ENCODE measurements at regions not wholly inside any gene's neighbourhood (a gene's known extent, or its start where the extent isn't known, plus 50 kb on each side); places are given as distances from the start of the nearest gene placed in this dataset.

- no peak for DNase-seq
Measured at GRCh38 chr16:49022351-49022963, 259.2 kb downstream of the CBLN1 start.

DNA sequence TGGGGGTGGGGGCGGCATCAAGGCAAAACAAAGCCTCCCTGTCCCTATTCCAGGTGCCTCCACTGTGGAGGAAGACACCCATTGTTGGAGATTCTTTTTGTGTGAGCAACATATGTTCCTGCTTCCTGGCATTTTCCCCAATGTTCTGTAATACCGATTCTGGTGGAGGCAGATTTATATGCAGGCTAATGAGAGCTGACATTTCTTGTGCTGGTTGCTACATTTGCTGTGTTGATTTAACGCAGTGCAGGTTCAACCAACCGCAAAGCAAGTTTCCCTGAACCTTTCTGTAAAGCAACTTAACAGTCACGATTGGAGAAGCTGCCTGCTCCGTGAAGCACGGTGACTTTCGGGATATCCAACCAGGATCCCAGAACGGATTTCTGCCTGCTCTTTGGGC lies 260.5 kb downstream of the CBLN1 start:
- DNase-seq = no peak

- no peak for DNase-seq
Measured at GRCh38 chr16:49020436-49020835, 261.2 kb downstream of the CBLN1 start.

GRCh38 chr16:49019831-49020230 lies 261.8 kb downstream of the CBLN1 start:
- DNase-seq = no peak

DNA sequence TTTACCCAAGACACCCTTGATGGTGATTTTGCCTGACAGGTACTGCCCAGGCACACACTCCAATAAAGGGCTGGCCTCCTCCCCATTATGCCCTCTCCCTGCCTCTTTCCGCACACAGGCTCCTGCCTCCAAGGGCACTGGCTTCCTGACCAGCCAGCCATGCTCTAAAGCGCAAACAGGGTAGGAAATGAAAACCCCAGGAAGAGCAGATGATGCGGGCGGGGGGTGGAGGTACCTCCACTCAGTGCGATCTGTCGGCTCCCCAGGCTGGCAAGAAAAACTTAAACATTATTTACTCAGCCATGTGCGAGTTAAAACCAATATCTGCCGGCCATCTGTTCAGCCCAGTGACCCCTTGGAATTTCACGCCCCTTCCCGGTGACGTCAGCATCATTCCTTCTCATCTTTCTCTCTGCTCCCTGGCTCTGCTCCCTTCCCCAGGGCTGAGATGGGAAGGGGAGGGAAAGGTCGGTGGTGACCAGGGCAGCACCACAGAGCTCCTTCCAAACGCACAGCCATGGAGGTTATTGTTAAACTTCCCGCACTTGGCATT lies 262.5 kb downstream of the CBLN1 start:
- no peak for DNase-seq

DNA sequence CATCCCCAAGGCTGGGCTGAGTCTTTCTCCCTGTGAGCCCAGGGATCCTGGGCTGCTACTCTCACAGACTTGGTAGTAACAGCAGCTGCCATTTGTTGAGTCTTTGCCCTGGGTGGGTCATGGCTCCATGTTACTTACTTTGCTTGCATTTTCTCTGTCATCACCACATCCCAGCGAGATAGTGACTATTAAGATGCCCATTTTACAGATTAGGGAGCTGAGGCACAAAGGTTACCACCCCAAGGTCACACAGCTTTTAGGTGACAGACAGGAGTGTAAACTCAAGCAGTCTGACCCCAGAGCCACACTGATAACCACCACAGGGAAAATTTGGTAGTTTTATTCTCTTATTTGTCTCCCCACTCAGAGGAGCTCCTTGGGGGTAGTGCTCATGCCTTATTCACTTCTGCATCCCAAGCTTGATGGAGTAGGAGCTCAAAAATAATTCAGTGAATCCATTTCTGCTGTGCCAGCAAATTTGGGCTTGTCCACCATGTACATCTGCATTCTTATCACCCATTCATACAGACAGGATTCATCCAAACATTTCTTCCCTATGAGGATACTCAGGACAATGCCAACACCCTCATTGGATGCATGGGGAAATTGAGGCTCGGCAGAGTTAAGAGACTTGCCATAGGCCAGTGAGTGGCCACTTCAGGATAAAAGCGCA lies 263.2 kb downstream of the CBLN1 start:
- DNase-seq = no peak

DNA sequence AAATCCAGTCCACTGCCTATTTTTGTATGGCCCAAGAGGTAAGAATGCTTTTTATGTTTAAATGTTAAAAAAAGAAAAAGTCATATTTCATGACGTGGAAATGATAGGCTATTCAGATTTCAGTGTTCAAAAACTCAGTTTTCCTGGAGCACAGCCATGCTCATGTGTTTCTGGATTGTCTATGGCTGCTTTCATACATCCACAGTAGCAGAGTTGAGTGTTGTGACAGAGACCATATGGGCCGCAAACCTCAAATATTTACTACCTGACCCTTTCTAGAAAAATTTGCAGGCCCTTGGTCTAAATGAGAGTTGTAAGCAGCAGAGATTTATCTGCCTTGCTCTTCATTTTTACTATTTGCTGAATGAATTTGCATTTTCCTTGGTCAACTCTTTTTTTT lies 264.1 kb downstream of the CBLN1 start:
- no peak for DNase-seq

DNA sequence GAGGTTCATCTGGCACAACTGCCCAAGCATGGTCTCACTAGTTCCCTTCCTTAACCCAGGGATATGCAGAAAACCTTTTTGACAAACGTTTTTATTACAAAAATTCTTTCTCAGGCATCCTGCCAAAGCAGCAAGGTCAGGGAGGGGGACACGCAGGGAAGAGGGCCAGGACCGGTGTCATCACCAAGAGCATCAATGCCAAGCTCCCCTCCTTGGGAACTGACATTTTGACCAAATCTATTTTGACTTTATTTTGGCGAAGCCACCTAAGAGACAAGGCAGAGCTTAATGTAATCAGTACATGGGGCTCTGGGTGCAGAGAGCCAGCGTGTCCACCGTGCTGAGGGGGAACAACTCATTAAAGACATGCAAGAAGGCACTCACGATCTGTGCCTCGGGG lies 265.2 kb downstream of the CBLN1 start:
- DNase-seq = no peak

DNA sequence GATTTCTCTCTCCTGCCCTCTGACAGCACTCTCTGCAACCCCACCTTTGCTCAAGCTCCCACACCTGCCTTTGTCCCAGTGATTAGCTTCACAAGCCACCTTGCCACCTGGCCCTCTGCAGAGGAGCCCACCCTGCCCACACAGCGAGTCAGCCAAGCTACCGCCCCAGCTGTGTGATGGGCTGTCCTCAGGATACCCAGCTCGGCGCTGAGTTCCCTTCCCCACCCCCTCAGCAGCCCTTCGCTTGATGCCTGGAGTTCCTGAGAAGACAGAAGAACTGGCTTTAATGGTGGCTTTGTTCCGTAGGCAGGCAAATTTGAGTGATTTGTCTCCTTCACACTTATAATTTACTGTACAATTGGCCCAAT lies 266.4 kb downstream of the CBLN1 start:
- no peak for DNase-seq

GRCh38 chr16:49014277-49015224 lies 267.1 kb downstream of the CBLN1 start:
- DNase-seq = no peak

DNA sequence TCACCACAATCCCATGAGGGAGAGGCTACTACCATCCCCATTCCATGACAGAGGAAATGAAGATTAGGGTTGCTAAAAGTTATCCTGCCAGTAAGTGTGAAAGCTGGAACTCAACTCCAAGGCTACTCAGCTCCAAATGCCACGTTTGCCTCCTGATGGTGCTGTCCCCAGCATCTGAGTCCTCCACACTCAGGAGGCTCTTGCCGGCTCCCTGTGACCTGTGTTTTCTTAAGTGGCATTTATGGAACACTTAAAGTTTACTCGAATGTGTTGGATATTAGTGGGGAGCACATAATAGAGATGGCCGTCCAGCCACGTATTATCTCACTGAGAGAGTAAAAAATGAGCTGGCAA lies 267.9 kb downstream of the CBLN1 start:
- no peak for DNase-seq

DNA sequence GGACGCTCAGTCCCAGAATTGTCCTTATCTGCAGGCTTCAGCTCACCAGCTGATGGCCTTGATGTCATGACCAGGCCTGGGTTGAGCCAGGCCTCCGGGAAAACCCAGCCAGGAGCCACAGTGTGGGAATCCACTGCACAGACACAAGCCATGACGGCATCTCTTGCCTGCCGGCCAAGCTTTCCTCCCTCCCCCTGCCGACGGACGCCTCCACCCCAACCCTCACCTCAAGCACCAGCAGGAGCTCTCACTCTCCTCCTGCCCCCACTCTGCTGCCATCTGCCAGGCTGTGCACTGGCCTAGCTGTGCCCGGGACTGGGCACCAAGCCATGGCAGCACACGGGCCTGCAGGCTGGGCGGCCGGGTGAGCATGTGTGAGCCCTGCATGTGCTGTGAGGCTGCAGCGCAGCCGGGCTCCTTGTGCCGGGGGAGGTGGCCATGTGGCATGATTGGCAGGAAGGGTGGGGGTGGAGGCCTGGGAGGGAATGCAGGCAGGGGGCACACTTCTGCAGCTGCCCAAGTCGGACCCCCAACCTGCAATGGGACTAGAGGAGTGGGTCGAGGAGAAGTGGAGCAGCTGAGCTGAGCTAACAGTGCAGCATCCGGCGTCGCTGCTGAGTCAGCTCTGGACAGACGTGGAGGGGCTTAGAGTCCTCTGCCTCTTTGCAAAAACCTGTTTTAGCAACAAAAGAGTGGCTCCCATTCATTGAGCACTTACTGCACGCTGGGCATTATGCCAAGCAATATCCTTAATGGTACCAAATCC lies 268.5 kb downstream of the CBLN1 start:
- no peak for DNase-seq

GRCh38 chr16:49011901-49012300 lies 269.7 kb downstream of the CBLN1 start:
- DNase-seq = no peak

DNA sequence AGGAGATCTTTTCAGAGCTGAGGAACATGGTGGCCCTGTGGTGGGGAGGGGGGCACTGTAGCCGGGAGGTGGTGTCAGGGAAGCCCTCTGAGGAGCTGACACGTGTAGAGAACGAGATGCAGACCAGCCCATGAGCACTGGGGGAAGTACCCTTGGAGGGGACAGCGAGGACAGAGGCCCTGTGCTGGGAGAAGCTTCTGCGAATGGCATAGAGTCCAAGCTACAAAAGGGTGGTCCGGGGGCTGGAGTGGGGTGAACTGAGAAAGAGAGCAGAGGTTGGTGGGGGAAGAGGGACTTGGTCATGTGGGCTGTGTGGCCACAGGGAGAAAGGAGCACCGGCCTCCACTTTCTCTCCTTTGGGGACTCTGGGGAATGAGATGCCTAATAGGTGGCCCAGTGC lies 270.8 kb downstream of the CBLN1 start:
- DNase-seq = no peak

DNA sequence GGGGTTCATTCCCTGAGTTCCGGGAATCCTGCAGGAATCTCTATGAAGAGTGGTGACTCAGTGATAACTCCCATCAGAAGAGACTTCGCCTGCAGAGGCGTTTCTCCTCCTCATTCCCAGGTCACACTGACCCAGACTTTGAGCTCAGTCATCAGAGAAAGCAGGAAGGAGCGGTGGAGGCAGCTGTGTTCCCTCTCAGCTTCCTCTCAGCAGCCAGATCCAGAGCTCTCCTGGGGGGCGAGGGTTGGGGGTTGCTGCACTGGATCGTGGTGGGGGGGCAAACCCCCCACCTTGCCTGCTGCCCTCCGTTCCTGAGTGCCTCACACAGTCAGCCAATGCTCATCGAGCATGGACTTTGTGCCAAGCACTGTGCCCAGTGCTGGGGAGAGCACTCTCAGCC lies 271.2 kb downstream of the CBLN1 start:
- no peak for DNase-seq

- DNase-seq = no peak
Measured at GRCh38 chr16:49009204-49009603, 272.4 kb downstream of the CBLN1 start.

- no peak for DNase-seq
Measured at GRCh38 chr16:49003992-49004391, 277.6 kb downstream of the CBLN1 start.

DNA sequence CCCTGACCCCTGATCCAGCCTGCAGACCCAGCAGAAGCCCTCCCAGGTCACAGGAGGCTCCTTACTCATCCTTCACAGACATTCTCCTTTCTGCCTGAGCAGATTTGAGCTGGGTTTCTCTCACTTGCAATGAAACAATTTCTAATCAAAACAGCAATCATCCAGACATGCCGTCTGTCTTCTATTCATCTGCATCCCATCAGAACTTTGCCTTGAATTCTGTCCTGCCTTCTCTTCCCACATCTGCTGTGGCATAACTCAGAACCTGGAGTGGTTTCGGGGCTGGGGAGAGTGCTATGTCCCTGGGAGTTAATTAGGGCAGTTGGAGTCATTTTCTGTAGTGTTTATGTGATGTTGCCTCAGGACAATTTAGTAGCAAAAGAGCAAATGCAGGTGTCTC lies 278.6 kb downstream of the CBLN1 start:
- DNase-seq = no peak

GRCh38 chr16:49000594-49000993 lies 281.0 kb downstream of the CBLN1 start:
- no peak for DNase-seq

DNA sequence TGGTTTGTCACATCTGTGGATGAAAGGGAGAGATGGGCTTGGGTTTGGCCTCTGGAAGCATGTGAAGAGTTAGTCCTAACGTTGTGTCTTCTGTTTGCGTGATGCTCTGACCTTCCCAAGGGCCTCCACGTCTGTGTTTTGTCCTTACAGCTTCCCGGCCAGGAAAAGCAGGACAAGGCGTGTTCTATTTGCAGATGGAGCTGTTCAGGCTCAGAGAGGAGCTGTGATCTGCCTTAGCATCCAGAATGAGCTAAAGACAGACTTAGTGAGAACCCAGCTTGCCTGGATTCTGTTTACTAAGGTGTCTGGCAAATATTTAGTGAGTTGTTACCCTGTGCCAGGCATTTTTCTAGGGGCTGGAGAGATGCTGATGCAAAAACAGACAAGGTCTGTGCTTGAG lies 282.1 kb downstream of the CBLN1 start:
- DNase-seq = no peak

- no peak for DNase-seq
Measured at GRCh38 chr16:48999044-48999443, 282.6 kb downstream of the CBLN1 start.

DNA sequence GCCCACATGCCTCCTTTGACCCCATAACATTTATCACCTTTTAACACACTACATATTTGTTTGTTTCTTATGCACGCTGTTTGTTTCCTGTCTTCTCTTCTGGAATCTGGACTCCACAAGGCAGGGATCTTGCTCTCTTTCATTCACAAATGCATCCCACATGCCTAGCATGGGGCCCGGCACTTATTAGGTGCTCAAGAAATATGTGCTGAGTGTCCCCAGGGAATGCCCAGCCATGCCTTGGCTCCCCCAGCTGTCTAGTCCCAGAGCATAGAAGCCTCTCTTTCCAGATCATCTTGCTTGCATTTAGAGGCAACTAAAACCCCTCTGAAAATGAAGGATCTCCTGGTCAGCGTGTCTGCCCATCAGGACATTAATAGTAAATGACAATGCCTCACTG lies 283.7 kb downstream of the CBLN1 start:
- DNase-seq = no peak

DNA sequence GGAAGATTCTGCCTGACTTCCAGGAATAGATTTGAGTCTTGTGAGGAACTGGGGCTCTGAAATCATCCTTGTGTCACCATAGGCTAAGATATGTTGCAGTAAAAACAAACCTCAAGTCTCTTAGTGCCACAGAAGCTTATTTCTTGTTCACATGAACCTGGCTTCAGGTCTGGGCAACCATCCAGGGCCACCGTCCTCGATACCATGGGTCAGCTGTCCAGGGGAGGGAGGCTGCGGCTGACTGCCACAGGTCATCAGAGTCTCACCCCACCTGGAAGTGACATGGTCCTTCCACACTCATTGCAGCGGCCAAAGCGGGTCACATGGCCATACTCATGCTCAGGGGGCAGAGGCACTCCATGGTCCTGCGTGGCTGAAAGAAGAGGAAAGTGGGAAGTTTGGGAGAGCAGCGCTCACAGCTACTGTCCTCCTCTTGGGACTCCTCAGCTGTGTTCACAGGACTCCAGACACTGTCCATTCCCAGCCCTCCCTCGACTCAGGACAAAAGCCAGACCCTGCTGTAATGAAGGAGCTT lies 284.5 kb downstream of the CBLN1 start:
- DNase-seq = no peak

All from T-helper 1 cell (primary cell).